SK-N-SH (cell line): ENCODE measurements at regions not wholly inside any gene's neighbourhood (a gene's known extent, or its start where the extent isn't known, plus 50 kb on each side); places are given as distances from the start of the nearest gene placed in this dataset.

Source experiments
- CTCF ChIA-PET: fragments of 300-600, 350-600 bp; formaldehyde crosslinking; extraction: SDS; loops from one replicate; lab custom pipeline; 2021; lab: Yijun Ruan, JAX
- POLR2A ChIA-PET: fragments of 350-600 bp; sonication (Branson Sonifier 250); formaldehyde crosslinking; extraction: SDS; loops from one replicate; lab custom pipeline; 2020; ENCODE audit warnings: antibody characterized with exemption, inconsistent platforms; lab: Yijun Ruan, JAX
- DNase-seq: peaks from one replicate; pipeline ENCODE4 v3.0.0; 2012
- H2AFZ ChIP-seq: fragments of 200-600 bp; sonication (generic); 2 replicates; pipeline ENCODE4 v1.8.1; 2016; ENCODE audit warnings: antibody characterized with exemption, mild to moderate bottlenecking, low read depth
- H3F3A ChIP-seq: fragments of 200-600 bp; sonication (generic); replicated peaks from 2 replicates; pipeline ENCODE3; 2016; ENCODE audit warnings: antibody characterized with exemption, mild to moderate bottlenecking; ENCODE audit not compliant: insufficient read depth
- H3K27ac ChIP-seq, 2 experiments: fragments of 200-500 bp in 1 of 2; fragments of 200-600 bp in 1 of 2; sonication (Bioruptor generic) in 1 of 2; sonication (generic), shearing (Covaris generic) in 1 of 2; 2 replicates each; pipeline versions ENCODE4 v1.5.1 to v1.6.1; 2014 to 2016; ENCODE audit warnings: low read depth in 2 of 2, inconsistent platforms in 1 of 2, low read length in 1 of 2, mild to moderate bottlenecking in 1 of 2, mixed read lengths in 1 of 2
- H3K27me3 ChIP-seq: fragments of 200-600 bp; sonication (generic), shearing (Covaris generic); 2 replicates; pipeline ENCODE4 v1.6.1; 2016; ENCODE audit warnings: mixed run types; ENCODE audit not compliant: insufficient read depth
- H3K36me3 ChIP-seq, 2 experiments: fragments of 200-500 bp in 1 of 2; fragments of 200-600 bp in 1 of 2; sonication (Bioruptor generic) in 1 of 2; sonication (generic) in 1 of 2; replicated peaks in 1 of 2; 2 replicates each; pipeline versions ENCODE3 to v1.5.1; 2014 to 2016; ENCODE audit warnings: low read length in 1 of 2, mild to moderate bottlenecking in 1 of 2; ENCODE audit not compliant: insufficient read depth in 2 of 2, control insufficient read depth in 1 of 2
- H3K4me1 ChIP-seq, 2 experiments: fragments of 200-500 bp in 1 of 2; fragments of 200-600 bp in 1 of 2; sonication (Bioruptor generic) in 1 of 2; sonication (generic), shearing (Covaris generic) in 1 of 2; 2 replicates each; pipeline versions ENCODE4 v1.5.1 to v1.6.1; 2014 to 2016; ENCODE audit warnings: low read depth in 1 of 2, low read length in 1 of 2, mixed run types in 1 of 2; ENCODE audit not compliant: insufficient read depth in 2 of 2, control insufficient read depth in 1 of 2
- H3K4me2 ChIP-seq: fragments of 200-600 bp; sonication (generic), shearing (Covaris generic); 2 replicates; pipeline ENCODE4 v1.6.1; 2017; ENCODE audit warnings: mixed run types
- H3K4me3 ChIP-seq, 2 experiments: fragments of 200-500 bp in 1 of 2; fragments of 200-600 bp in 1 of 2; sonication (Bioruptor generic) in 1 of 2; sonication (generic), shearing (Covaris generic) in 1 of 2; 2 replicates each; pipeline versions ENCODE4 v1.5.1 to v1.8.1; 2014 to 2016; ENCODE audit warnings: low read depth in 2 of 2, inconsistent platforms in 1 of 2, low read length in 1 of 2, mild to moderate bottlenecking in 1 of 2, mixed read lengths in 1 of 2, moderate library complexity in 1 of 2
- H3K79me2 ChIP-seq: fragments of 200-600 bp; sonication (generic); 2 replicates; pipeline ENCODE4 v1.8.1; 2017; ENCODE audit warnings: mild to moderate bottlenecking; ENCODE audit not compliant: insufficient read depth
- H3K9ac ChIP-seq: fragments of 200-600 bp; sonication (generic); 2 replicates; pipeline ENCODE4 v1.6.1; 2017; ENCODE audit warnings: mixed run types
- H3K9me2 ChIP-seq: fragments of 200-600 bp; sonication (generic); 2 replicates; pipeline ENCODE4 v1.6.1; 2017; ENCODE audit warnings: mixed run types
- H3K9me3 ChIP-seq: fragments of 200-600 bp; sonication (generic); 2 replicates; pipeline ENCODE4 v1.6.1; 2017; ENCODE audit warnings: mixed run types, mild to moderate bottlenecking, moderate library complexity
- H4K20me1 ChIP-seq: fragments of 200-600 bp; sonication (generic); 2 replicates; pipeline ENCODE4 v1.6.1; 2017; ENCODE audit warnings: mild to moderate bottlenecking, mixed run types; ENCODE audit not compliant: insufficient read depth
- FOXM1 ChIP-seq: IDR thresholded peaks from 2 replicates; pipeline ENCODE4 v1.4.0; 2012; ENCODE audit warnings: low read depth, mild to moderate bottlenecking
- GABPA ChIP-seq: IDR thresholded peaks from 2 replicates; pipeline ENCODE4 v1.4.0; 2012; ENCODE audit warnings: low read depth, mild to moderate bottlenecking
- IRF3 ChIP-seq: fragments of 150-350 bp; IDR thresholded peaks from 2 replicates; pipeline ENCODE4 v1.6.1; 2016; ENCODE audit warnings: mild to moderate bottlenecking, low read depth, low read length
- MAX ChIP-seq: IDR thresholded peaks from 2 replicates; pipeline ENCODE4 v1.4.0; 2012; ENCODE audit warnings: low read depth
- MEF2A ChIP-seq: IDR thresholded peaks from 2 replicates; pipeline ENCODE4 v1.4.0; 2012; ENCODE audit warnings: low read depth, borderline replicate concordance
- MXI1 ChIP-seq: IDR thresholded peaks from 2 replicates; pipeline ENCODE4 v1.6.1; 2012; ENCODE audit warnings: mild to moderate bottlenecking, low read depth, low read length, improper control_type of control experiment
- NFIC ChIP-seq: IDR thresholded peaks from 2 replicates; pipeline ENCODE4 v1.4.0; 2012; ENCODE audit warnings: borderline replicate concordance
- NRF1 ChIP-seq: IDR thresholded peaks from 2 replicates; pipeline ENCODE4 v1.6.1; 2012; ENCODE audit warnings: low read depth, mild to moderate bottlenecking, low read length
- RAD21 ChIP-seq: IDR thresholded peaks from 2 replicates; pipeline ENCODE4 v1.6.1; 2012; ENCODE audit warnings: mild to moderate bottlenecking, low read length
- SIN3A ChIP-seq: IDR thresholded peaks from 2 replicates; pipeline ENCODE4 v1.6.1; 2012; ENCODE audit warnings: low read depth, mild to moderate bottlenecking, low read length, moderate library complexity, borderline replicate concordance
- SMC3 ChIP-seq: IDR thresholded peaks from 2 replicates; pipeline ENCODE4 v1.6.1; 2012; ENCODE audit warnings: low read depth, low read length, improper control_type of control experiment
- ZBTB33 ChIP-seq: IDR thresholded peaks from 2 replicates; pipeline ENCODE4 v1.4.0; 2012; ENCODE audit warnings: low read depth, borderline replicate concordance
- WGBS: methylation state at CpG from one replicate; pipeline ENCODE4 v1.1.6; 2017; ENCODE audit warnings: low lambda C conversion rate; 5-methylcytosine and 5-hydroxymethylcytosine counted together

- no peaks in the 10 kb centered on the region for H3K27me3 ChIP-seq
- CTCF ChIA-PET: interaction anchor here (1.4 to 2.9 kb wide), 2 partner anchors 24 to 776 kb away, joined by 3 to 11 read pairs; no protein-coding TSS in a partner anchor
- no peaks in the 10 kb centered on the region for H3K79me2 ChIP-seq
- H4K20me1 ChIP-seq: no peaks in the 10 kb centered on the region
- no peak overlapping the region for H2AFZ ChIP-seq
- POLR2A ChIA-PET: no interaction called here
- TF ChIP-seq MXI1 (no peak), FOXM1 (no peak), GABPA (no peak), NFIC (no peak)
- no peaks in the 10 kb centered on the region for H3K9me2 ChIP-seq
- WGBS: 81% methylated on average over 3 of the region's 3 CpGs
- H3K9ac ChIP-seq: no peak overlapping the region
- H3K4me2 ChIP-seq: no peak overlapping the region
- no peaks in the 10 kb centered on the region for H3K36me3 ChIP-seq
- H3K4me3 ChIP-seq: no peak overlapping the region
- H3K9me3 ChIP-seq: no peaks in the 10 kb centered on the region
- H3K4me1 ChIP-seq: no peaks in the 10 kb centered on the region
- DNase-seq: no peak
- no peak overlapping the region for H3K27ac ChIP-seq
- no peaks in the 10 kb centered on the region for H3F3A ChIP-seq
Measured at GRCh38 chr7:85805249-85805648, 618.4 kb upstream of the SEMA3D start.

GRCh38 chr7:85802211-85802610, 615.4 kb upstream of the SEMA3D start:
- no peaks in the 10 kb centered on the region for H3K4me1 ChIP-seq
- no peak overlapping the region for H3K27ac ChIP-seq
- no peak overlapping the region for H3K4me2 ChIP-seq
- ChIA-PET POLR2A (no interaction called here), CTCF (interaction anchor here (1.2 kb wide), 1 partner anchor 37 kb away, joined by 3 read pairs; no protein-coding TSS in a partner anchor)
- H3K27me3 ChIP-seq: no peaks in the 10 kb centered on the region
- H3K4me3 ChIP-seq: no peak overlapping the region
- H4K20me1 ChIP-seq: no peaks in the 10 kb centered on the region
- no peaks in the 10 kb centered on the region for H3K79me2 ChIP-seq
- TF ChIP-seq MXI1 (no peak), RAD21 (no peak), MAX (no peak), SIN3A (no peak), IRF3 (no peak), SMC3 (no peak), MEF2A (no peak), NRF1 (no peak), NFIC (no peak), ZBTB33 (no peak)
- no peak overlapping the region for H2AFZ ChIP-seq
- WGBS: 61% methylated on average over 1 of the region's 1 CpG
- no peaks in the 10 kb centered on the region for H3K9me2 ChIP-seq
- DNase-seq: no peak
- no peaks in the 10 kb centered on the region for H3F3A ChIP-seq
- no peaks in the 10 kb centered on the region for H3K9me3 ChIP-seq
- H3K36me3 ChIP-seq: no peaks in the 10 kb centered on the region
- H3K9ac ChIP-seq: no peak overlapping the region
